ENCODE measurements at regions not wholly inside any gene's neighbourhood (a gene's known extent, or its start where the extent isn't known, plus 50 kb on each side); places are given as distances from the start of the nearest gene placed in this dataset.
"Not testable (repeated sequence)": the region's sequence is repeated elsewhere in the genome, so short reads cannot be mapped to it uniquely, and the experiment has no call there.

- DNase-seq (ENCODE audit: low read depth in 2 of 2), result no peak
Measured at GRCh38 chr12:72863671-72864070, 591.5 kb downstream of the TRHDE start.

- no peak for DNase-seq (ENCODE audit: low read depth in 2 of 2)
Measured at GRCh38 chr12:72865921-72866320, 593.8 kb downstream of the TRHDE start.

- no peak for DNase-seq (ENCODE audit: low read depth in 2 of 2)
Measured at GRCh38 chr12:72869024-72869423, 596.9 kb downstream of the TRHDE start.

DNA sequence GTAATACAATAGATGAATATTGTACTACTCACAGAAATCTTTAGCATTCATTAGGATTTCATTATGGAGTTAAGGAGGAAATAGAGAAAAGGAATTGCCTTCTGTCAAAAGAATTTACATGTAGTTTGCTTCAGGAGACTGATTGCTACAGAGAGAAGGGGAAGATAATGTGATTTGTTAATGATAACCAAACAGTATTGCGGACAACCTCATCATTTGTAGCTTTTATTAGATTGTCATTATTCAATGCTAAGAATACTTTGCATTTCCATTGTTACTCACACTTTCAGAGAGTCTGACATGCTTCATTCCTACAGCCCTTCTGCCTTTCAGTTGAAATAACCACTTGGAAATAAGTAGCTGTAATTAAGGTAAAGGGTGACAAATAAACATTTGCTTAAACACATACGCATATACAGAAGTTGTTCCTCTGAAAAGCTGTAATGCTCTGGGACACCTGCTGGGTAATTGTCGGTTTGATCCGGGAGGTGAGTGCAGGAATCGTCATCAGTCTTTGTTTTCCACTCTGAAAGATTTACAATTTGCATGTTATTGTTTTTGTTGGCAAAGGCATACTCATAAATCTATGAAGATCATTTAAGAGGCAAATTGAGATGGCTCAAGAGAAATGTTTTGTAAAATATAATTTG, 600.2 kb downstream of the TRHDE start:
- no peak for DNase-seq (ENCODE audit: low read depth in 2 of 2)

GRCh38 chr12:72872996-72873395, 600.8 kb downstream of the TRHDE start:
- no peak for DNase-seq (ENCODE audit: low read depth in 2 of 2)

- no peak for DNase-seq (ENCODE audit: low read depth in 2 of 2)
Measured at GRCh38 chr12:72876092-72876491, 603.9 kb downstream of the TRHDE start.

GRCh38 chr12:72888693-72889092, 616.5 kb downstream of the TRHDE start:
- no peak for DNase-seq (ENCODE audit: low read depth in 2 of 2)

DNA sequence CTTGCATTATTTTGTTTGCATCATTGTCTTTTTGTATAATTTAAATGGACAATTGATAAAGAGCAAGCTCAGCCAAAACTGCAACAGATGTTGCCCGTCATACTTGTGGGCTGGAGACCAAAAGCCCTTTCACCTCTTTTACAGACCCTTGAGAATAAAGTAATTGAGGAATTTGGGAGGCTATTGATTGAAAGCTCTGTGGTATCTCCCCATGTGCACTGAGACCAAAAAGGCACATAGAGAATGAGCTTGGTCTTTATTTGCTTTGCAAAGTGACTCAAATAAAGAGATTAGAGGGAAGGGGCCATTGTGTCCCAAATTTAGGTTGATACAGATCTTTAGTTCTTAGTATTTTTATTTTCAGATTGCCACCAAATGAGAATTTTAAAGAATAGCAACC, 617.6 kb downstream of the TRHDE start:
- DNase-seq (ENCODE audit: low read depth in 2 of 2), result no peak

GRCh38 chr12:72901685-72902084, 629.5 kb downstream of the TRHDE start:
- DNase-seq (ENCODE audit: low read depth in 2 of 2), result no peak

- DNase-seq (ENCODE audit: low read depth in 2 of 2), result no peak
Measured at GRCh38 chr12:72925716-72926115, 653.5 kb downstream of the TRHDE start.

DNA sequence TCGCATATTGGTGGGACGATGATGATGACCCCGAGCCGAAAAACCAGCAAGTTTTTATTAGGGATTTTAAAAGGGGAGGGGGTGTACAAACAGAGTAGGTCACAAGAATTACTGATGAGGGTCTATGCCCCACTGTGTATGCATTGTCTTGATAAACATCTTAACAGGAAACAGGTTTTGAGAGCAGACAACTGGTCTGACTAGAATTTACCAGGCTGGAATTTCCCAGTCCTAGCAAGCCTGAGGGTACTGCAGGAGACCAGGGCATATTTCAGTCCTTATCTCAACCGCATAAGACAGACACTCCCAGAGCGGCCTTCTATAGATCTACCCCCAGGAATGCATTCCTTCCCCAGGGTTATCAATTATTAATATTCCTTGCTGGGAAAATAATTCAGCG, 659.7 kb downstream of the TRHDE start:
- DNase-seq (ENCODE audit: low read depth in 2 of 2), result not testable (repeated sequence)

- no peak for DNase-seq (ENCODE audit: low read depth in 2 of 2)
Measured at GRCh38 chr12:72937486-72937885, 665.3 kb downstream of the TRHDE start.

DNA sequence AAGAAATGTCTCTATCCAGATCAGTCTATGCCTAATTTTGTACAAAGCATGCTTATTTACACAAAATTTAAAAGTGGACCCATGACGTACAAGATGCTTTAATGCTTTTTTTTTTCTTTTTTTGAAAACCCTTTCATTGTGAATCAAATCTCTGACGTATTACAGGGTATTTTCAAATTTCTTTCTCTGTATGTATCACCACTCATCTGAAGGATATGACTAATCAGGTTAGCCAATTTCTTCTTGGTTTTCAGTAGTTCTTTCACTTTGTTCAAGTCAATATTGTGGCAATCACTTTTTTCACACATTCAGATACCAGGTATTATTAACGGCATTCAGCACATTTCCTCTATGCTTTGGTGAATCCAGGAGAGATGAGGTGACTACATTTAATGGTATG, 685.3 kb downstream of the TRHDE start:
- DNase-seq (ENCODE audit: low read depth in 2 of 2), result no peak

- DNase-seq (ENCODE audit: low read depth in 2 of 2), result no peak
Measured at GRCh38 chr12:72966684-72967083, 694.5 kb downstream of the TRHDE start.

GRCh38 chr12:72974954-72975555, 702.9 kb downstream of the TRHDE start:
- DNase-seq (ENCODE audit: low read depth in 2 of 2), result no peak

GRCh38 chr12:72978999-72979398, 706.8 kb downstream of the TRHDE start:
- DNase-seq (ENCODE audit: low read depth in 2 of 2), result no peak

DNA sequence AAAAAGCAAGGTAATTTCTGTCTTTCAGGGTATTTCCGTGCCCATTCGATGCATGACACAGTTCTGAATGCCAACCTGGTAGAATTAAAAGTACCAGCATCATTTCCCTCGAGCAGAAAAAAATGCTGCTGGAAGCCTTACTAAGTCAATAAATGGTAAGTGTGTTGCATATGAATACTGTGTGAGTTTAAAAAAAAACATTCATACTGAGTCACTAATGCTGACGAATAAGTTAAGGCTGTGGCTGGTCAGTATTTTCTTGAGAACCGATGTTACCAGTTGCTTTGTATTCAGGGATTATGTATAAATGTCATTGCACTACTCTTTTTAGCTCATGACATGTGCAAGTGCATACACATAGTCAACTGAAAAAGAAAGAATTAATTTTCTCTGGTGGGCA, 710.2 kb downstream of the TRHDE start:
- no peak for DNase-seq (ENCODE audit: low read depth in 2 of 2)

GRCh38 chr12:72986963-72987362, 714.8 kb downstream of the TRHDE start:
- no peak for DNase-seq (ENCODE audit: low read depth in 2 of 2)

- DNase-seq (ENCODE audit: low read depth in 2 of 2), result no peak
Measured at GRCh38 chr12:72989458-72989947, 717.3 kb downstream of the TRHDE start.

- not testable (repeated sequence) for DNase-seq (ENCODE audit: low read depth in 2 of 2)
Measured at GRCh38 chr12:72995029-72995428, 722.9 kb downstream of the TRHDE start.

GRCh38 chr12:72995616-72996015, 723.4 kb downstream of the TRHDE start:
- no peak for DNase-seq (ENCODE audit: low read depth in 2 of 2)

DNA sequence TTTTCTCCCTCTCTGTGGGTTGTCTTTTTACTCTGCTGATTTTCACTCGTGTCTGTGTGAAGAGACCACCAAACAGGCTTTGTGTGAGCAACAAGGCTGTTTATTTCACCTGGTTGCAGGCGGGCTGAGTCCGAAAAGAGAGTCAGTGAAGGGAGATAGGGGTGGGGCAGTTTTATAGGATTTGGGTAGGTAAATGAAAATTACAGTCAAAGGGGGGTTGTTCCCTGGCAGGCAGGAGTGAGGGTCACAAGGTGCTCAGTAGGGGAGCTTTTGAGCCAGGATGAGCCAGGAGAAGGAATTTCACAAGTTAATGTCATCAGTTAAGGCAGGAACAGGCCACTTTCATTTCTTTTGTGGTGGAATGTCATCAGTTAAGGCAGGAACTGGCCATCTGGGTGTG, 729.6 kb downstream of the TRHDE start:
- DNase-seq (ENCODE audit: low read depth in 2 of 2), result not testable (repeated sequence)

GRCh38 chr12:73002504-73002903, 730.3 kb downstream of the TRHDE start:
- not testable (repeated sequence) for DNase-seq (ENCODE audit: low read depth in 2 of 2)

All from stimulated activated CD4-positive, alpha-beta T cell treated with anti-CD3 and anti-CD28 coated beads, Interleukin-15, amount 100 ng/mL, for 48 hours (primary cell).